ENCODE measurements at regions not wholly inside any gene's neighbourhood (a gene's known extent, or its start where the extent isn't known, plus 50 kb on each side); places are given as distances from the start of the nearest gene placed in this dataset.

GRCh38 chr10:131015271-131015670 lies 296.2 kb downstream of the TCERG1L start:
- no peak overlapping the region for H3K9ac ChIP-seq (ENCODE audit: low read depth, low read length, poor library complexity, severe bottlenecking)

GRCh38 chr10:131016556-131016955 lies 295.0 kb downstream of the TCERG1L start:
- Histone ChIP-seq H3K4me3 (ENCODE audit: low read length, poor library complexity, severe bottlenecking) (no peak overlapping the region), H3K4me2 (ENCODE audit: low read depth, low read length, poor library complexity, severe bottlenecking) (no peak overlapping the region), H3F3A (ENCODE audit: low read depth) (no peaks in the 10 kb centered on the region), H3K9ac (ENCODE audit: low read depth, low read length, poor library complexity, severe bottlenecking) (no peak overlapping the region), H3K4me1 (ENCODE audit: insufficient read depth, low read length, poor library complexity, severe bottlenecking) (no peaks in the 10 kb centered on the region), H2AFZ (ENCODE audit: low read length) (no peak overlapping the region), H3K36me3 (ENCODE audit: insufficient read depth, low read length) (no peaks in the 10 kb centered on the region), H3K79me2 (ENCODE audit: insufficient read depth, low read length) (no peaks in the 10 kb centered on the region), H3K9me3 (ENCODE audit: insufficient read depth, low read depth, low read length) (peaks cover 16% of the 10 kb centered on the region; the same call in 1 of the 2 replicates), H4K20me1 (ENCODE audit: insufficient read depth, low read length, poor library complexity, severe bottlenecking) (no peaks in the 10 kb centered on the region), H3K9me2 (replicated peaks; ENCODE audit: low read depth, low read length) (no peaks in the 10 kb centered on the region), H3K27me3 (ENCODE audit: insufficient read depth, low read length, poor library complexity, severe bottlenecking) (no peaks in the 10 kb centered on the region)
- TF ChIP-seq CTCF (conservative IDR thresholded peaks at IDR 0.05; ENCODE audit: low read length) (no peak), EZH2phosphoT487 (IDR thresholded peaks at IDR 0.05; ENCODE audit: borderline replicate concordance) (no peak)

More at GRCh38 chr10:131015271-131015670, 296.2 kb downstream of the TCERG1L start:
- Histone ChIP-seq H3K36me3 (ENCODE audit: insufficient read depth, low read length) (no peaks in the 10 kb centered on the region), H3K4me2 (ENCODE audit: low read depth, low read length, poor library complexity, severe bottlenecking) (no peak overlapping the region), H3K4me3 (ENCODE audit: low read length, poor library complexity, severe bottlenecking) (no peak overlapping the region), H3F3A (ENCODE audit: low read depth) (no peaks in the 10 kb centered on the region), H3K4me1 (ENCODE audit: insufficient read depth, low read length, poor library complexity, severe bottlenecking) (no peaks in the 10 kb centered on the region), H3K9me2 (replicated peaks; ENCODE audit: low read depth, low read length) (no peaks in the 10 kb centered on the region), H4K20me1 (ENCODE audit: insufficient read depth, low read length, poor library complexity, severe bottlenecking) (no peaks in the 10 kb centered on the region), H3K79me2 (ENCODE audit: insufficient read depth, low read length) (no peaks in the 10 kb centered on the region), H2AFZ (ENCODE audit: low read length) (no peak overlapping the region), H3K27me3 (ENCODE audit: insufficient read depth, low read length, poor library complexity, severe bottlenecking) (no peaks in the 10 kb centered on the region), H3K9me3 (ENCODE audit: insufficient read depth, low read depth, low read length) (peaks cover 16% of the 10 kb centered on the region; the same call in 1 of the 2 replicates)
- TF ChIP-seq EZH2phosphoT487 (IDR thresholded peaks at IDR 0.05; ENCODE audit: borderline replicate concordance): no peak
- TF ChIP-seq CTCF (conservative IDR thresholded peaks at IDR 0.05; ENCODE audit: low read length): no peak

- TF ChIP-seq EZH2phosphoT487 (IDR thresholded peaks at IDR 0.05; ENCODE audit: borderline replicate concordance): no peak
- TF ChIP-seq CTCF (conservative IDR thresholded peaks at IDR 0.05; ENCODE audit: low read length): no peak
- Histone ChIP-seq H2AFZ (ENCODE audit: low read length) (no peak overlapping the region), H3K4me3 (ENCODE audit: low read length, poor library complexity, severe bottlenecking) (no peak overlapping the region), H4K20me1 (ENCODE audit: insufficient read depth, low read length, poor library complexity, severe bottlenecking) (no peaks in the 10 kb centered on the region), H3K4me1 (ENCODE audit: insufficient read depth, low read length, poor library complexity, severe bottlenecking) (no peaks in the 10 kb centered on the region), H3K36me3 (ENCODE audit: insufficient read depth, low read length) (no peaks in the 10 kb centered on the region), H3K9me3 (ENCODE audit: insufficient read depth, low read depth, low read length) (peaks cover 21% of the 10 kb centered on the region; the same call in 1 of the 2 replicates), H3K9me2 (replicated peaks; ENCODE audit: low read depth, low read length) (no peaks in the 10 kb centered on the region), H3K79me2 (ENCODE audit: insufficient read depth, low read length) (no peaks in the 10 kb centered on the region), H3K4me2 (ENCODE audit: low read depth, low read length, poor library complexity, severe bottlenecking) (no peak overlapping the region), H3K9ac (ENCODE audit: low read depth, low read length, poor library complexity, severe bottlenecking) (no peak overlapping the region), H3K27me3 (ENCODE audit: insufficient read depth, low read length, poor library complexity, severe bottlenecking) (no peaks in the 10 kb centered on the region), H3F3A (ENCODE audit: low read depth) (no peaks in the 10 kb centered on the region)
Observed at GRCh38 chr10:131017566-131018285, 293.8 kb downstream of the TCERG1L start.
